K562 (cell line): ENCODE measurements at regions not wholly inside any gene's neighbourhood (a gene's known extent, or its start where the extent isn't known, plus 50 kb on each side); places are given as distances from the start of the nearest gene placed in this dataset.

Experiments
- ATAC-seq: fragments of 200-7000 bp; cut with Tn5 transposase; 3 replicates; pipeline ENCODE4 v1.9.1; 2020; ENCODE audit warnings: moderate library complexity
- BruUV-seq: library from RNA; stranded (reverse); fragments of 400-500 nt; replicated peaks from 2 replicates; lab custom pipeline; 2021; lab: Mats Ljungman, UMichigan
- CTCF ChIA-PET: fragments of 300-600 bp; formaldehyde crosslinking; extraction: SDS; loops from one replicate; lab custom pipeline; 2021; ENCODE audit warnings: low intra/inter-chr PET ratio; lab: Yijun Ruan, JAX
- POLR2A ChIA-PET: fragments of 300-600, 350-650 bp; sonication (Branson Sonifier 250); formaldehyde crosslinking; extraction: SDS; loops from one replicate; lab custom pipeline; 2021; ENCODE audit warnings: antibody characterized with exemption, inconsistent platforms; lab: Yijun Ruan, JAX
- DNase-seq, 4 experiments: peaks; one replicate each; pipeline versions ENCODE4 v3.0.0 to v3.0.0-alpha.2; 2011 to 2018; ENCODE audit warnings: low spot score in 3 of 4, mixed read lengths in 3 of 4; ENCODE audit errors: extremely low read depth in 1 of 4
- FAIRE-seq: peaks from 2 replicates; lab custom pipeline; 2011; peaks lifted over from hg19 to GRCh38; lab: Jason Lieb, UNC
- H2AFZ ChIP-seq: 2 replicates; pipeline ENCODE4 v1.6.0; 2011; ENCODE audit warnings: low read depth, low read length, control low read depth, inconsistent platforms
- H3K27ac ChIP-seq: fragments of 200-600 bp; 3 replicates; pipeline ENCODE4 v1.8.0; 2011; ENCODE audit warnings: low read depth, mild to moderate bottlenecking, control low read depth, inconsistent platforms, low read length, moderate library complexity, mixed read lengths; ENCODE audit errors: extremely low read depth
- H3K27me3 ChIP-seq, 2 experiments: fragments of 300-600 bp in 1 of 2; 2 replicates in 1 of 2; 3 replicates in 1 of 2; pipeline versions ENCODE4 v1.6.0 to v1.8.0; 2011; ENCODE audit warnings: inconsistent platforms in 2 of 2, low read length in 2 of 2, mild to moderate bottlenecking in 1 of 2, mixed read lengths in 1 of 2, moderate library complexity in 1 of 2; ENCODE audit not compliant: control insufficient read depth in 2 of 2, insufficient read depth in 2 of 2
- H3K36me3 ChIP-seq: fragments of 300-600 bp; 3 replicates; pipeline ENCODE4 v1.8.0; 2011; ENCODE audit warnings: mild to moderate bottlenecking, low read length, inconsistent platforms; ENCODE audit not compliant: control insufficient read depth, insufficient read depth
- H3K4me1 ChIP-seq, 2 experiments: fragments of 200-600 bp in 1 of 2; replicated peaks in 1 of 2; 2 replicates in 1 of 2; 3 replicates in 1 of 2; pipeline versions ENCODE4 v1.5.1 to v1.8.0; 2011; ENCODE audit warnings: inconsistent platforms in 2 of 2, low read length in 2 of 2, mild to moderate bottlenecking in 1 of 2, mixed read lengths in 1 of 2, moderate library complexity in 1 of 2; ENCODE audit not compliant: control insufficient read depth in 2 of 2, insufficient read depth in 2 of 2
- H3K4me2 ChIP-seq: 2 replicates; pipeline ENCODE4 v1.6.1; 2011; ENCODE audit warnings: low read length, control low read depth, inconsistent platforms, mixed read lengths; ENCODE audit not compliant: insufficient read depth
- H3K4me3 ChIP-seq: fragments of 200-600 bp; sonication (generic), shearing (Covaris generic); 2 replicates; pipeline ENCODE4 v1.5.1; 2016; ENCODE audit warnings: control low read depth, inconsistent platforms
- H3K79me2 ChIP-seq: fragments of 200-600 bp; 3 replicates; pipeline ENCODE4 v1.8.0; 2011; ENCODE audit warnings: low read length, inconsistent platforms; ENCODE audit not compliant: control insufficient read depth, insufficient read depth
- H3K9ac ChIP-seq, 2 experiments: 2 replicates each; pipeline versions ENCODE4 v1.6.0 to v1.6.1; 2011; ENCODE audit warnings: low read depth in 2 of 2, low read length in 2 of 2, control low read depth in 1 of 2, inconsistent platforms in 1 of 2, mild to moderate bottlenecking in 1 of 2, mixed read lengths in 1 of 2; ENCODE audit not compliant: insufficient read depth in 1 of 2
- H3K9me1 ChIP-seq: one replicate; pipeline ENCODE4 v1.6.0; 2011; ENCODE audit warnings: inconsistent platforms, mild to moderate bottlenecking, low read length, moderate library complexity; ENCODE audit not compliant: control insufficient read depth, insufficient read depth
- H3K9me3 ChIP-seq: replicated peaks from 2 replicates; pipeline ENCODE4 v1.5.1; 2011; ENCODE audit warnings: low read depth, low read length, inconsistent platforms; ENCODE audit not compliant: control insufficient read depth, insufficient read depth
- H4K20me1 ChIP-seq: replicated peaks from 2 replicates; pipeline ENCODE4 v1.6.1; 2011; ENCODE audit warnings: low read length, inconsistent platforms, mixed read lengths; ENCODE audit not compliant: control insufficient read depth, insufficient read depth
- ARID3A ChIP-seq: IDR thresholded peaks from 2 replicates; pipeline ENCODE4 v1.6.1; 2012; ENCODE audit warnings: low read depth, low read length, improper control_type of control experiment, borderline replicate concordance
- BRF2 ChIP-seq: IDR thresholded peaks from 3 replicates; pipeline ENCODE4 v1.6.1; 2011; ENCODE audit warnings: borderline replicate concordance, mild to moderate bottlenecking; ENCODE audit not compliant: insufficient read length, insufficient read depth
- CREM ChIP-seq: IDR thresholded peaks from 2 replicates; pipeline ENCODE4 v1.6.1; 2014; ENCODE audit warnings: antibody characterized with exemption, low read depth
- HMGXB4 ChIP-seq: sonication (generic); formaldehyde crosslinking; IDR thresholded peaks from 2 replicates; pipeline ENCODE4 v1.8.1; 2023; ENCODE audit warnings: mild to moderate bottlenecking, missing genetic modification reagents
- KAT8 ChIP-seq: fragments of 450-650 bp; IDR thresholded peaks from 2 replicates; pipeline ENCODE4 v1.6.1; 2016; ENCODE audit warnings: low read depth, mild to moderate bottlenecking
- PTTG1 ChIP-seq: fragments of 450-650 bp; IDR thresholded peaks from 2 replicates; pipeline ENCODE4 v1.6.1; 2016; ENCODE audit warnings: low read depth, mild to moderate bottlenecking, missing genetic modification characterization, missing compliant biosample characterization
- SRSF3 ChIP-seq: fragments of 200-400 bp; formaldehyde crosslinking; IDR thresholded peaks from 2 replicates; pipeline ENCODE4 v1.6.1; 2016; ENCODE audit warnings: mild to moderate bottlenecking, low read length, moderate library complexity; ENCODE audit not compliant: insufficient read depth
- ZNF79 ChIP-seq: fragments of 250-450 bp; sonication (Bioruptor Pico); IDR thresholded peaks from 2 replicates; pipeline ENCODE4 v1.4.0; 2020; ENCODE audit warnings: low read depth, mild to moderate bottlenecking, moderate library complexity
- ZSCAN29 ChIP-seq: fragments of 450-650 bp; IDR thresholded peaks from 2 replicates; pipeline ENCODE4 v1.6.1; 2017
- WGBS: fragments of 100-300 bp; shearing (Covaris generic); methylation state at CpG from one replicate; pipeline ENCODE4 v1.1.6; 2016; ENCODE audit warnings: low coverage, mixed read lengths; ENCODE audit not compliant: insufficient coverage; ENCODE audit errors: missing lambda C conversion rate; 5-methylcytosine and 5-hydroxymethylcytosine counted together
- in situ Hi-C: fragments of 300-500 bp; cut with MboI; formaldehyde crosslinking; loops from 4 replicates; pipeline ENCODE4 v1.15.0; 2018; ENCODE audit warnings: inconsistent platforms, mixed read lengths
- intact Hi-C: fragments of 100-400 bp; cut with micrococcal nuclease; formaldehyde crosslinking; loops from 2 replicates; pipeline ENCODE4 v1.14.2; 2022
- TF ChIP-seq, protein P1 (sequence below): fragments of 250-450 bp; sonication (Bioruptor Pico); IDR thresholded peaks from 2 replicates; pipeline ENCODE4 v1.8.0; 2022; ENCODE audit warnings: moderate library complexity, mild to moderate bottlenecking, inconsistent platforms

GRCh38 chr14:42322531-42323284 lies 716.0 kb downstream of the LRFN5 start:
- in situ Hi-C loops (no loop called here), intact Hi-C loops (no loop called here)
- BruUV-seq = no TSS peak
- Histone ChIP-seq H4K20me1 (no peaks in the 10 kb centered on the region), H3K9me3 (no peaks in the 10 kb centered on the region), H3K4me2 (no peak overlapping the region), H3K27ac (no peak overlapping the region), H3K36me3 (no peaks in the 10 kb centered on the region), H3K9me1 (no peaks in the 10 kb centered on the region), H3K4me1 (no peaks in the 10 kb centered on the region), H3K4me3 (no peak overlapping the region), H3K27me3 (no peaks in the 10 kb centered on the region), H3K79me2 (no peaks in the 10 kb centered on the region), H3K9ac (no peak overlapping the region), H2AFZ (no peak overlapping the region)
- DNase-seq (no peak), FAIRE-seq (no peak), ATAC-seq (no peak)
- ChIA-PET CTCF (no interaction called here), POLR2A (no interaction called here)
- WGBS = 0% methylated on average over 3 of the region's 3 CpGs
- TF ChIP-seq ZNF79 (CRISPR knock-in tag) (no peak), HMGXB4 (no peak), ZSCAN29 (no peak), SRSF3 (no peak), CREM (no peak), PTTG1 (no peak), ARID3A (no peak), KAT8 (no peak), BRF2 (no peak)
- TF ChIP-seq, protein P1, sequence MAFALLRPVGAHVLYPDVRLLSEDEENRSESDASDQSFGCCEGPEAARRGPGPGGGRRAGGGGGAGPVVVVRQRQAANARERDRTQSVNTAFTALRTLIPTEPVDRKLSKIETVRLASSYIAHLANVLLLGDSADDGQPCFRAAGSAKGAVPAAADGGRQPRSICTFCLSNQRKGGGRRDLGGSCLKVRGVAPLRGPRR (CRISPR knock-in tag) = no peak
